ENCODE measurements at regions not wholly inside any gene's neighbourhood (a gene's known extent, or its start where the extent isn't known, plus 50 kb on each side); places are given as distances from the start of the nearest gene placed in this dataset.

DNA sequence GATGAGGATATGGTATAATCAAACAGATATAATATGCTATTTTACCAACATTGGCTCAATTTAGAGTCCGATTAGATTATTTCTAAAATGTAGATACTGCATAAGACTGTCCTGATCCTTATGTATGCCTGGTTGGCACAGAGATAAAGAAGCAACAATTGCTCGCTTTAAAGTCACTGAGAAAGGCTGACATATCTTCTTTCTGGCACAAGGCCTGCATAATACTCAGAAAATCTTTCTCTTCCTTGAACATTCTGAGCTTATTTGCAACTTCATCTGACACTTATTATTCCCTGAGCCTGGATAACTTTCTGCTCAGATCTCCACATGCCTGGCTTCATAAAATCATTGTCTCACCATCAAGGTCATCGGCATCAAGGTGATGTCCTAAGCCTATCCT lies 219.3 kb upstream of the CDH9 start:
- TF ChIP-seq, protein P1, sequence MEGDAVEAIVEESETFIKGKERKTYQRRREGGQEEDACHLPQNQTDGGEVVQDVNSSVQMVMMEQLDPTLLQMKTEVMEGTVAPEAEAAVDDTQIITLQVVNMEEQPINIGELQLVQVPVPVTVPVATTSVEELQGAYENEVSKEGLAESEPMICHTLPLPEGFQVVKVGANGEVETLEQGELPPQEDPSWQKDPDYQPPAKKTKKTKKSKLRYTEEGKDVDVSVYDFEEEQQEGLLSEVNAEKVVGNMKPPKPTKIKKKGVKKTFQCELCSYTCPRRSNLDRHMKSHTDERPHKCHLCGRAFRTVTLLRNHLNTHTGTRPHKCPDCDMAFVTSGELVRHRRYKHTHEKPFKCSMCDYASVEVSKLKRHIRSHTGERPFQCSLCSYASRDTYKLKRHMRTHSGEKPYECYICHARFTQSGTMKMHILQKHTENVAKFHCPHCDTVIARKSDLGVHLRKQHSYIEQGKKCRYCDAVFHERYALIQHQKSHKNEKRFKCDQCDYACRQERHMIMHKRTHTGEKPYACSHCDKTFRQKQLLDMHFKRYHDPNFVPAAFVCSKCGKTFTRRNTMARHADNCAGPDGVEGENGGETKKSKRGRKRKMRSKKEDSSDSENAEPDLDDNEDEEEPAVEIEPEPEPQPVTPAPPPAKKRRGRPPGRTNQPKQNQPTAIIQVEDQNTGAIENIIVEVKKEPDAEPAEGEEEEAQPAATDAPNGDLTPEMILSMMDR (IDR thresholded peaks at IDR 0.05): no peak
- no peak for TF ChIP-seq POLR2A (IDR thresholded peaks at IDR 0.05)

All from prostate gland (tissue), 2 donors.